GM11168 (cell line): ENCODE measurements at regions not wholly inside any gene's neighbourhood (a gene's known extent, or its start where the extent isn't known, plus 50 kb on each side); places are given as distances from the start of the nearest gene placed in this dataset.

Experiments used
- in situ Hi-C: fragments of 300-500 bp; cut with MboI; formaldehyde crosslinking; loops from one replicate; pipeline ENCODE4 v1.12.0; 2022; ENCODE audit warnings: low sequenced_read_pairs; ENCODE audit not compliant: unreplicated experiment

DNA sequence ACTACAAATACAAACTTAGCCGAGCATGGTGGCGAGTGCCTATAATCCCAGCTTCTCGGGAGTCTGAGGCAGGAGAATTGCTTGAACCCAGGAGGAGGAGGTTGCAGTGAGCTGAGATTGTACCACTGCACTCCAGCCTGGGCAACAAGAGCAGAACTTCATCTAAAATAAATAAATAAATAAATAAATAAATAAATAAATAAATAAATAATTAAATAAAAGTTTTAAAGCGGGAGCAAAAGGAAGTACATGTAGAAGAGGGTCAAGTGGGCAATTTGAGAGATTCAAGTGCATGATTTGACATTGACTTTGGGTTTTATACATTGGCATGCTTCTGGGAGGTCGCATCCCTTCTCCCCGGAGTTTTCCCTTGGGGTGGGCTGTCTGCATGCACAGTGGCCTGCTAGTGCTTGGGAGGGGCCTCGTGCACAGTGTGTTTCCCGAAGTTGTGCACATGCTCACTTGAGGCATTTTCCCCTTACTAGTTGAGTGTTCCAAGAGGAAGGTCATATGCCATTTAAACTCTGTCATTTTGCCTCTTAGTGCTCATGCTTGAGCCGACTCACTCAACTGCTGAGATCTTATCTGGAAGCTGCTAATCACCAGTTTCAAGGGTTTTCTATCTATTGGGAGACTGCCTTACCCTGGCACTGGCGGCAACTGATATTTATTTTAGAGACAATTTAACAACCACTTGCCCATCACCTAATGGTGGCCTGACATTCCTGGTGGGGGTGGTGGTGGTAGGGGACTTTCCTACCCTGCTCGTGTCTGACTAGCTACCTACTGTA, 193.2 kb upstream of the MPHOSPH6 start:
- in situ Hi-C loops: no loop called here

DNA sequence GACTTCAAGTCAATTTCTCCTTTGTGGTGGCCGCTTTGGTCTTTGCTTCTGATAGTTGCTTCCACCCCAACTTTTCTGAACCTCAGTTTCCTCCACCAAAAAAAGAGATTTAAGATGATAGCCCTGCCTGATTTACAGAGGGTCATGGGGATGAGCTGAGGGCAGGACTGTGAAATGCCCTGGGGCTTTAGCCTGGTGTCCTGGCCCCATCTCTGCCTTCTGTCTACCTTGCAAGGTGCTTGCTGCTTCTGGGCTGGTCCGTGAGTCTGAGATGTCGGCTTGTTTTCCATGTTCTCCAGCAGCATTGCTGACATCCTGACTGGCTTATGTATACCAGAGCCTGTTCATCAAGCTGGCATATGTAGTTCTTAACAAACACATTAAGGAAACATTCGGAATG, 191.9 kb upstream of the MPHOSPH6 start:
- in situ Hi-C loops: no loop called here

DNA sequence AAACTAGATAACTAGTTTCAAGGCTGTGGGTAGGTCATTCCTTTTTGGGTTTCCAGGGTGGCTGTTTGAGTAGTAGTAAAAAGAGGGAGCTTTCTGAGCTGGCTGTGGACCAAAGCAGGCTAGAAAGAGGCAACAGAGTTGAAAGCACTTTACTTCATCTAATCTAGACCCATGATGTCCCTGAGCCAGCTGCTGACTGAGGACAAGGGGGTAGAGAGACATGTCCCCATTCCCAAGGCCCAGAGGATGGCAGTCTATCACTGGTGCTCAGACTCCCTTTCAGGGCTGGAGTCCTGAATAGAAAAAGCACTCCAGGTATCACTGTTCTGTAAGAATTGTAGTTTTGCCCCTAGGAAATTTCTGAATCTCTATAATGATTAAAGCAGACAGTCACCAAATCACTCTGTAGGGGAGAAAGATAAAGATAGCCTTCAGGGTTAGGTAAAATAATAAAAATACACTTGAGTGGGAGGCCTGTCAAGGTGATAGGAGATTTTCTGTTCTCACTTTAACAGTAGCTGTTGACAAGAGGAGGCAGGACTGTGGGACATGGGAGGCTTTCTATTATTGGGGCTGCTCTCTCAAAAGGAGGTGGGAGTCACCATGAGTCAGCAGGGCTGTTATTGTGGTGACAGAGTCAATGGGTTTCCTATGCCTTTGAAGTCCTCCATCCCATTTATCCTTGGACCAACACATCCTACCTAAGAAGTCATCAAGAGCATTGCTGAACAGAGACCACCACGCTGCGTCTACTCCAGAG, 190.2 kb upstream of the MPHOSPH6 start:
- in situ Hi-C loops: no loop called here

DNA sequence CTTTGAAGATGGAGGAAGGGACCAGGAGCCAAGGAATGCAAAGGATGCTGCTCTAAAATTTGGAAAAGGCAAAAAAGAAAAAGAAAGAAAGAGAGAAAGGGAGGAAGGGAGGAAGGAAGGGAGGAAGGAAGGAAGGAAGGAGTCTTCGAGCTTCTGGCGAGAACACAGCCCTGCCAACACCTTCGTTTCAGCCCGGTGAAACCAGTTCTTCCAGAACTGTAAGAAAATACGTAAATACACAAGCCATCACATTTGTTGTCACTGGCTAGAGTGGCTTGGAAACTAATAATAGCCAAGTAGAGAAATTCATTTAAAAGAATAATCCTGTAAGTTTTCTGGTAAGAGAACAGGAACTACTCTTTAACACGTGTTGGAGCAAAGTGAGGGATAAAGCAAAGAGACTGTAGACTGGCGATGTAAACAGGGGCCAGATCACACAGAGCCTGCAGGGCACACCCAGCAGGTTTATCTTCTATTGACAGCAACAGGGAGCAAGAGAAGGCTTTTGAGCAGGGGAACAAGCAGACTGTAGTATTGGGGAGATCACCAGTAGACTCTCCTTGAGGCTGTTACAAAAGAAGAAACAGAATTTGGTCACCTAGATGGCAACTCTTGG, 188.7 kb upstream of the MPHOSPH6 start:
- in situ Hi-C loops: no loop called here

DNA sequence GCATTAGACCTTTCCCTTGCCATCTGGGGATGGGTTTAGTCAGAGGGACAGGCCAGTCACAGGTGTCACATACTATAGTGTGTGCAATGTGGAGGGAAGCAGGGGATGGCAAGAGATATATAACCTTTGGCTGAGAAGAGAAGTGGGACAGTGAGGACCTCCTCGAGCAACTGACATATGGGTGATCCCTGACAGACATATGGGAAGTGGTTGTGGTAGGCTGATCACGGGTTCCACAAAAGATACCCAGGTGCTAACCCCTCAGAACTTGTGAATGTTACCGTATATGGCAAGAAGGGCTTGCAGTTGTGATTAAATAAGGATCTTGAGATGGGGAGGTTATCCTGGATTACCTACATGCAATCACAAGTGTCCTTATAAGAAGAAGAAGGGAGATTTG, 188.1 kb upstream of the MPHOSPH6 start:
- in situ Hi-C loops: no loop called here

DNA sequence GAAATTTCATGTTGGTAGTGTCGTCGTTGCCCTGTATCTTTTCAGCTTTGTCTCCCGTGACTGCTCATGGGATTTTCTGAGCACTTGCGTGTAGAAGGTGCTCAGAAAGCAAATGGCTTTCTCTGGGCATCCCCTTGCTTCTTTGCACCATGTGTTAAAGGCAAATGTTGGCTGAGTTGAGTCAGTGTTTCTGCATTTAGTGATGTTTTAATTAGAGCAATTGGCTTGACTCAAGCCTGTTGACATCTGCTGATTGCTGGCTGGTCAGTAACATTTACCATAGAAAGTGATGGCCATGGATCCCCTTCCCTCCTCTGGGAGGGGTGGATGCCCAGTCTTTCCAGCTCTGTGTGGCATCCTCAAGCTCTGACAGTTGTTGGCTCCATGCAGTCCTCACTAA, 187.2 kb upstream of the MPHOSPH6 start:
- in situ Hi-C loops: no loop called here

DNA sequence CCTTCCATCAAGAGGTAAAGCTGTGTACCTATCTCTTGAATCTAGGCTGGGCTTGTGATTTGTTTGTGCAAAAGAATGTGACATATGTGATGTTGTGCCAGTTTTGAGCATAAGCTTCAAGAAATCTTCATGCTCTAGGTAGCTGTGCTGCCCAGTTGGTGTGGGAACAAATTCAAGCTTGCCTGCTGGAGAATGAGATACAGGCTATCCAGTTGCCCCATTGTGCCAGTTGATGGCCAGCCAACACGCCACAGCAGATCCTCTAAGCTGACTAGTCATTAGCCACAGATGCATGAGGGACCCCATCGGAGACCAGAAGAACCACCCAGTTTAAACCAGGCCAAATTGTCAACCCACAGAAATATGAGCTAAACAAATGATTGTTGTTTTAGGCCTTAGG, 180.5 kb upstream of the MPHOSPH6 start:
- in situ Hi-C loops: no loop called here

DNA sequence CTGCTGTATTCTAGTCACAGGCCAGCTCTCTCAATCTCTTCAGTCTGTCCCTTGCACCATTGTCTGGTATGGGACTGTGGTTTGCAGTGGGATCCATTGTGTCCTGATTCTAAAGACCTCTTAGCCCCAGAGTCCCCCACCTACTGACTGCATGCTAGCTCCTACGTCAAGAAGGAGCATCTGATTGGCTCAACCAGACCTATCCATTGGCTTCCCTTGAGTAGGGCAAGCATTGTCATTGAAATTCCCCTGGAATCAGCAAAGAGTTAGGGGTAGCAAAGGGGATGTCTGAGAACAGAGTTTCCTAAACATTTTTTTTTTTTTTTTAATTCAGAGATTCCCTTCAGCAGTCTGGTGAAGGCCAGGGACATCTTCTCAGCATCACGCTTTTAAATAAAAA, 175.3 kb upstream of the MPHOSPH6 start:
- in situ Hi-C loops: no loop called here

DNA sequence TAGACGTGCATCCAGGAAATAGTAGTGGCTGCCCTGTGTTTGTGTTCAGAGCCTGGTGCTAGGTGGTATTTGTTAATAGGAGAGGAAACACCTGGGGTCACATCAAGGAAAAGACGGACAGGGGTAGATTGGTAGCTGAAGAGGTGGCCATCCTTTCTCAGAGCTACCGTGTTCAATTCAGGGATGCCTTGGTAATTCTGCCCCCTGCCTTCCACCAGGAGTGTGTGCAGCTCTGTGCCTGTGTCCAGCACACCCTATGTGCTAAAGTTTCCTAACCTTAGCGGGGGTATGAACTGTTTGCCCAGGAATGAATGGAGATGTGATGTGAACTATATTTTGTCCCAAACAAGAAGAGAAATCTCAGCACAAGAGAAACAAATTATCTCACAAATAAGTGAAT, 174.1 kb upstream of the MPHOSPH6 start:
- in situ Hi-C loops: no loop called here

DNA sequence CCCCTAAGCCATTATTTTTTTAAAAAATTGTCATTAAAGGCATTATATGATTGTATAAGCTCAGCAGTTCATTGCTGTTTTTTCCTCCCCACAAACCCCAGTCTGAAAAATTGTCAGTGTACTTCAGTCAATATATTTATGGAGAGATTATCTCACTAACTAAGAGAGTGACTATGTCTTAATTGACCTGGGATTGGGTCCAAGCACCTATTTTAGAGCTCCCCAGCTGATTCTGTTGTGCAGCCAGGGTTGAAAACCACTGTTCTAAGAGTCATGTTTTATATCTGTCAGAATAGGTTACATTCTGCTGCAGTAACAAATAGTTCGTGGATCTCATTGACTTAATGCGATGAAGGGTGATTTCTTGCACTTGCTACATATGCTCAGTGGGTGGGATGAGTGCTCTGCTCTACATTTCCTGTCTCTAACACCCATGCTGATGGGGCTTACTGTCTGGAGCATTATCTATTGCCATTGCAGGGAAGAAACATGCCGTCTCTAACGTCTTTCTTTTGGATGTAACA, 171.2 kb upstream of the MPHOSPH6 start:
- in situ Hi-C loops: no loop called here

DNA sequence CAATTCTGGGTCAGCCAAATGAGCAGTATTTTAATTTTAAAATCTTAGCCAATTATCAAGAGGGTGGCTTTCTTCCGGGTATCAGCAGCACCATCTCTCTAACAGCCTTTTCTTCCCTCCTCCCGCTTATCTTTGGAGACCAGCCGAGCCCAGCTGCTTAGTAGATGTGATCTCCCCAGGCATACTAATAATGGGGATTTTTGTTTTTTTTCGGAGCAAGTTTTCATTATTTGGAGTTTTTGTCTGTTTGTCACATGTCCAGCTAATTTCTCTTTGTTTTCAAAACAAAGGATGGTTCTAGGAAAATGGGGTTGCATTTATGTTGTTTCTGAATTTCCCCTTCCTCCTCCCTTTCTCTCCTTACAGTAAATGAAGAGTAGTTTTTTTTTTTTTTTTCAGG, 170.5 kb upstream of the MPHOSPH6 start:
- in situ Hi-C loops: no loop called here

DNA sequence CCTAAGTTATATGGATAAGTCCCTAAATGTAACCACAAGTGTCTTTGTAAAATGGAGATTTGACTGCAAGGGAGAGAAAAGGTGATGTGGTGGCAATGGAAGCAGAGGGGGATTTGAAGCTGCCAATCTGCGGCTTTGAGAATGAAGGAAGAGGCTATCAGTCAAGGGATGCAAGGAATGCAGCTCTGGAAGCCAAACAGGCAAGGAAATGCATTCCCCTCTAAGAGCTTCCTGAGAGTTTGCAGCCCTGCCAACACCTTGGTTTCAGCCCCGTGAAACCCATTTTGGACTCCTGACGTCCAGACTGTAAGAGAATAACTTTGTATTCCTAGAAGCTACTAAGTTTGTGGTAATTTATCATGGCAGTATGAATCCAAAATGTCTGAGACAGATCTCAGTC, 167.3 kb upstream of the MPHOSPH6 start:
- in situ Hi-C loops: no loop called here

DNA sequence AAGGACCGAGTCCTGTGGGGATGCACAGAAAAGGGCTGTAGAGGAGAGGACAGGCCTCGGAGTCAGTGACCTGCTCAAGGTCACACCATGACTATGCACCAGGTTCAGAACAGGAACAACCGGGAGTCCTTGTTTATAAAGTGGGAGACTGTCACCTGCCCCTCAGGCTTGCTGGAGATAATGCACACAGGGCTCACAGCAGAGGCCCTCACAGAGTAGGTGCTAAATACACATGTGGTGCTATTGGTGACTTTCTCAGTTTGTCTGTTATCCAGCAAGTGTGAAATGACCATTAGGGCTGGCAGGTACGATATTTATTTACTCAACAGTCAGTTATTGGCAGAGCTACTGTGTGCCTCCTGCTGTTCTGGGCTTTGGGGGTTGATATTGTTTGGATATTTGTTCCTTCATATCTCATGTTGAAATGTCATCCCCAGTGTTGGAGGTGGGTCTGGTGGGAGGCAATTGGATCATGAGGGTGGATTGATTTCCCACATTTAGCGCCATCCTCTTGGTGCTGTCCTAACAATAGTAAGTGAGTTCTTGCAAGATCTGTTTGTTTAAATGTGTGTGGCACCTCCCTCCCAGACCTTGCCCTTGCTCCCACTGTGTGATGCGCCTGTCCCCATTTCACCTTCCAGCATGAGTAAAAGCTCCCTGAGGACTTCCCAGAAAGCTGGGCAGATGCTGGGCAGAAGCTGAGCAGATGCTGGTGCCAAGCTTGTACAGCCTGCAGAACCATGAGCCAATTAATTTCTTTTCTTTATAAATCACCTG, 162.1 kb upstream of the MPHOSPH6 start:
- in situ Hi-C loops: no loop called here

DNA sequence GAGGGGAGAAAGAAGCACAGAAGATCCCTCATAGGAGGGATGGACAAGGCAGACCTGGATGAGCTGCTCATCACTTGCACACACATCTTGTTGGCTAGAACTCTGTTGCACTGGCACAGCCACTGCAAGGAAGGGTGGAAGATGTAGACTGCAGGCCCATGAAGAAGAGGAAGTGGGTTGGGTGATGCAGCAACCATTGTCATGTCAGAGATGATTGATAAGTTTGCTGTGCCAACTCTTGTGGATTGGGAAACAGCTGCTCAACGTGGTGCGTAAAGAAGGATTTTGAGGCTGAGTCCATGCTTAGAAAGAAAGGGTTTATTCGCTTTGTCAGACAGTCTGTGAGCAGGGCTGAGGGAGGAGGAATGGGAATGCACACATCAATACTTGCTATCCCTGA, 161.4 kb upstream of the MPHOSPH6 start:
- in situ Hi-C loops: no loop called here

DNA sequence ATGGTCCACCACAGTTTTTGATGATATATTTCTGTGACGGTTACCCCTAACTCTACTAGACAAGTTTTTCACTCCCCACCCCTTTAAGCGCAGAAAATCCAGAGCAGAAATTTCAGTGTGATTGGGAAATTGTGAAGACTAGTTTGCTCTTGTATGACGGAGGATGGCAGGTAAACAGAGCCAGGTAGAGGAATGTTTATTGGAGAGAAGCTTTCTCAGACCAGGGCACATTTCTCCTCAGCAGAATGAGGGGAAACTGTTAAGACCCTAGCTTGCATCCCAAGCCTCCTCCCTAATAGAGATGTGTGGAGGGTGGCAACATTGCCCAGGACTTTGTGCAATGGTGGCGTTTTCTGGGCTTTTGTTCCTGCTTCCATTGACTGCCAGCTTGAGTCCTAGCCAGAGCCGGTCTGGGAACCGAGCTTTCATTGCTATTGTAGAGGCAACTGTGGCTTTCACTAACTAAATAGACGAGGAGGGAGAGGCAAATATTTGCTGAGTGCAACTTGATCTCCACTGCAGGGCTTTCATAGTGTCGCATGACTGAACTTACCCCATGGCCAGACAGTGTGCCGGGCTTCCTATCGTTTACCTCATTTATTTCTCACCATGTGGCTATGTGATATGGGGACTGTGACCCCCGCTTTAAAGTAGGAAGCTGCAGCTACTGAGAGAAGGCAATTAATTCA, 159.6 kb upstream of the MPHOSPH6 start:
- in situ Hi-C loops: no loop called here

DNA sequence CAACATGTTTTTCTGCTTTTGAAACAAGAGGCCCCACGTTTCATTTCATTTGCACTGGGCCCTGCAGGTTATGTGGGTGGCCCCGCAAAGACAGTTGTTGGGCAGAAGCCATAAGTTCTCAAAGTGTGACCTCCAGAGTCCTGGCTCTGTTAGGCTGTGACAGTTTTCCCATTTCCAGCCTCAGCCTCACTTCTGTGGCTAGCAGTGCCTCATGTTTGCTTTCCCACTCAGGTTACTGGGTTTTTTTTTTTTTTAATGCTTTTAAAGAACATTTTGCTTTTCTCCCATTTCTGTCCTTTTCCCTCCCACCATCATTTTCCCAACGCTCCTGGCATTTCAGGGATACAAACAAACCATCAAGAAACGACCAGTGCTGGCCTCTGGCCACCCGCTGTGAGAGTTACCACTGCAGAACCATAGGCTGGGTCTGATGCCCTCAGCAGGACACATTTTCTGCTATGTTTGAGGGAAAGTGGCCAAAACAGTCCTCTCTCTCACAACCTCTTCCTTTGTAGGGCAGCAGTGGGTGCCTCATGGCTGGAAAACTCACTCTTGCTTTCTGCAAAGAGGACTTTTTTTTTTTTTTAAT, 159.0 kb upstream of the MPHOSPH6 start:
- in situ Hi-C loops: no loop called here

DNA sequence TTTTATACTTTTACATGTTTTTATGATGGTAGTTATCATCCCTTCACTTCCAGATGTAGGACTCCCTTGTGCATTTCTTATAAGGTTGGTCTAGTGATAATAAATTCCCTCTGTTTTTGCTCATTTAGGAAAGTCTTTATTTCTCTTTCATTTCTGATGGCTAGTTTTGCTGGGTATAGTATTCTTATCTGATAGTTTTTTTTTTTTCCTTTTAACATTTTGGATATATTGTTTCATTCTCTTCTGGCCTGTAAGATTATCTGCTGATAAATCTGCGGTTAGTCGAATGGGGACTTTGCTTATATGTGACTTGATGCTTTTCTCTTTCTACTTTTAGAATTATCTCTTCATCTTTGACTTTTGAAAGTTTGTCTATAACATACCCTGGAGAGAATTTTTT, 153.1 kb upstream of the MPHOSPH6 start:
- in situ Hi-C loops: no loop called here

DNA sequence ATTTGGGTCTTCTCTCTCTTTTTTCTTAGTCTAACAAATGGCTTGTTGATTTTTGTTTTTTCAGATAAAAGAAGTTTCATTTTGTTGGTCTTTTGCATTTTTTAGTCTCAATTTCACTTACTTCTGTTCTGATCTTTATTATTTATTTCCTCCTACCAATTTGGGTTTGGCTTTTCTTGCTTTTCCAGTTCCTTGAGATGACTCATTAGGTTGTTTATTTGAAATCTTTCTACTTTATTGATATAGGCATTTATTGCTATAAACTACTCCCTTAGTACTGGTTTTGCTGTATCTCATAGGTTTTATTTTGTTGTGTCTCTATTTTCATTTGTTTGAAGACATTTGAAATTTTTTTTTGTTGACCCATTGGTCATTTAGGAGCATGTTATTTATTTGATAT, 152.2 kb upstream of the MPHOSPH6 start:
- in situ Hi-C loops: no loop called here

DNA sequence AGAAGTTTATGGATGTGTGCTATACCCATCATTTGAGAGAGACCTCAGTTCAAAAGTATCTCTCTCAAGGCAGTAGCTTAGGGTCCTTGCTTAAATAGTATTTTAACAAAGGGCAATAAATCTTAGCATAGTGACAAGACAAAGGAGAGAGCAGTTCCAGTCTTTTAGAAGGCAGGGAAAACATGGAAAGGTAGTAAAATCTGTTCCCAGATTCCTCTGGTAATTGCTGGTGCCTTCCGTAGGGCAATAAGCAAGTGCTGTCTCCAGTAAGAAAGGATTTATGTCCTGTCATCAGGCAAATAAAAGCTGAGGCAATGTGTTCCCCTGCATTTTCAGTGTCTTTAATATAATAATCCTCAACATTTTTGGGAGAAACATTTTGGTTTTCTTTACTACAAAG, 149.0 kb upstream of the MPHOSPH6 start:
- in situ Hi-C loops: no loop called here
